OCI-LY7 (cell line): ENCODE measurements at regions not wholly inside any gene's neighbourhood (a gene's known extent, or its start where the extent isn't known, plus 50 kb on each side); places are given as distances from the start of the nearest gene placed in this dataset.
A peak's percentile ranks its signal among the peaks of the same experiment; 100 is the strongest.

ENCODE experiments used
- BruUV-seq: library from RNA; stranded (reverse); fragments of 400-500 nt; replicated peaks from 2 replicates; lab custom pipeline; 2021; lab: Mats Ljungman, UMichigan
- CTCF ChIA-PET: fragments of 300-600 bp; sonication (Branson Sonifier 250); formaldehyde crosslinking; loops from one replicate; lab custom pipeline; 2022; ENCODE audit warnings: antibody characterized with exemption; ENCODE audit not compliant: unreplicated experiment; lab: Charles Lee
- POLR2A ChIA-PET: fragments of 300-600 bp; sonication (Branson Sonifier 250); formaldehyde crosslinking; loops from one replicate; lab custom pipeline; 2022; ENCODE audit warnings: antibody characterized with exemption; lab: Charles Lee
- DNase-seq: peaks from one replicate; pipeline ENCODE4 v3.0.0-alpha.2; 2015; ENCODE audit warnings: low spot score
- H2AFZ ChIP-seq: fragments of 200-600 bp; sonication (generic), shearing (Covaris generic); 2 replicates; pipeline ENCODE4 v1.6.1; 2014; ENCODE audit warnings: mild to moderate bottlenecking, antibody characterized with exemption, low read length, moderate library complexity
- H3K27ac ChIP-seq: fragments of 200-600 bp; sonication (generic); 2 replicates; pipeline ENCODE4 v1.5.1; 2014; ENCODE audit warnings: mixed run types, low read depth, mild to moderate bottlenecking, moderate library complexity, low read length, inconsistent platforms; ENCODE audit not compliant: poor library complexity, severe bottlenecking
- H3K36me3 ChIP-seq: fragments of 200-600 bp; sonication (generic); 2 replicates; pipeline ENCODE4 v1.6.1; 2014; ENCODE audit warnings: mild to moderate bottlenecking, antibody characterized with exemption, low read length, moderate library complexity, mixed read lengths; ENCODE audit not compliant: insufficient read depth
- H3K4me1 ChIP-seq: fragments of 200-600 bp; sonication (generic); 2 replicates; pipeline ENCODE4 v1.5.1; 2014; ENCODE audit warnings: mild to moderate bottlenecking, low read length; ENCODE audit not compliant: insufficient read depth, poor library complexity, severe bottlenecking
- H3K4me2 ChIP-seq: fragments of 200-600 bp; sonication (generic); 2 replicates; pipeline ENCODE4 v1.6.1; 2014; ENCODE audit warnings: mild to moderate bottlenecking, low read length
- H3K4me3 ChIP-seq: fragments of 200-600 bp; sonication (generic); 2 replicates; pipeline ENCODE4 v1.5.1; 2014; ENCODE audit warnings: mild to moderate bottlenecking, low read depth, low read length; ENCODE audit not compliant: poor library complexity, severe bottlenecking
- H3K79me2 ChIP-seq: fragments of 200-600 bp; sonication (generic); 2 replicates; pipeline ENCODE4 v1.6.1; 2016; ENCODE audit warnings: low read depth, mild to moderate bottlenecking, low read length, moderate library complexity, mixed read lengths; ENCODE audit not compliant: insufficient read depth
- H3K9me2 ChIP-seq: fragments of 200-600 bp; sonication (generic); 2 replicates; pipeline ENCODE4 v1.6.1; 2016; ENCODE audit warnings: mild to moderate bottlenecking, low read length, mixed read lengths; ENCODE audit not compliant: insufficient read depth
- H3K9me3 ChIP-seq: fragments of 200-600 bp; sonication (generic); 2 replicates; pipeline ENCODE4 v1.6.1; 2014; ENCODE audit warnings: mild to moderate bottlenecking, mixed run types, low read length, mixed read lengths
- H4K20me1 ChIP-seq: fragments of 200-600 bp; sonication (generic); 2 replicates; pipeline ENCODE4 v1.6.1; 2014; ENCODE audit warnings: mild to moderate bottlenecking, antibody characterized with exemption, low read length, moderate library complexity, mixed read lengths; ENCODE audit not compliant: insufficient read depth
- EZH2phosphoT487 ChIP-seq: fragments of 200-600 bp; sonication (generic); IDR thresholded peaks from 2 replicates; pipeline ENCODE4 v1.6.1; 2018; ENCODE audit warnings: low read depth, borderline replicate concordance, mild to moderate bottlenecking, mixed run types, antibody characterized with exemption, low read length, moderate library complexity, mixed read lengths
- intact Hi-C: fragments of 100-400 bp; cut with micrococcal nuclease; formaldehyde crosslinking; loops from one replicate; pipeline ENCODE4 v1.10.0; 2022; ENCODE audit not compliant: unreplicated experiment
- TF ChIP-seq, protein P1 (sequence below): fragments of 200-600 bp; sonication (generic); conservative IDR thresholded peaks from 2 replicates; pipeline ENCODE4 v1.5.1; 2014; ENCODE audit warnings: mild to moderate bottlenecking, antibody characterized with exemption, low read length, moderate library complexity, mixed read lengths

DNA sequence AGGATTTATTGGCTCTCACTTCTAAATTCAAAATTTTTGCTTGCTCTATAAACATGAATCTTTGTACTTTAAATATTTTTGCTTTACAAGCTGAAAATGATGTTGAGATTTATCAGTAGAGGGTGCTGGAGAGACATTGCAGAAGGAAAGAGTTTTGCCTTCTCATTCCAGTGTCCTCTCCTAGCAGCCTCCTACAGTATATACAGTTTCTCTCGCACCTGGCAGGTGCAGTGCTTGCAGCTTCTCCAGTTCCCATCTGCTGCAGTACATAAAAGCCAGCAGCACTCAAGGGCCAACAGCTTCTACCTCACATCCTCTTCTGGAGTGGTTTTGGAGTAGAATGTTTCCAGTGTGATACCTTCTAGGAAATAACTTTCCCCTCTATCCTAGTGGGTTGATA lies 601.8 kb upstream of the ATXN7L3B start:
- DNase-seq, result peak; percentile 14
- H3K9me2 ChIP-seq, result no peaks in the 10 kb centered on the region
- no TSS peak for BruUV-seq
- no peak overlapping the region for H2AFZ ChIP-seq
- H3K36me3 ChIP-seq, result no peaks in the 10 kb centered on the region
- H3K79me2 ChIP-seq, result no peaks in the 10 kb centered on the region
- ChIA-PET POLR2A (interaction anchor here (0.6 to 1.3 kb wide), 2 partner anchors 11 to 415 kb away, joined by 3 read pairs; no protein-coding TSS in a partner anchor), CTCF (no interaction called here)
- no peak overlapping the region for H3K4me3 ChIP-seq
- no peak overlapping the region for H3K4me2 ChIP-seq
- H4K20me1 ChIP-seq, result no peaks in the 10 kb centered on the region
- no peaks in the 10 kb centered on the region for H3K9me3 ChIP-seq
- H3K4me1 ChIP-seq, result no peaks in the 10 kb centered on the region
- intact Hi-C loops, result loop anchor here (5.0 kb wide), 1 partner anchor 476 kb away; no protein-coding TSS in a partner anchor
- H3K27ac ChIP-seq, result no peak overlapping the region
- no peak for TF ChIP-seq EZH2phosphoT487
- TF ChIP-seq, protein P1, sequence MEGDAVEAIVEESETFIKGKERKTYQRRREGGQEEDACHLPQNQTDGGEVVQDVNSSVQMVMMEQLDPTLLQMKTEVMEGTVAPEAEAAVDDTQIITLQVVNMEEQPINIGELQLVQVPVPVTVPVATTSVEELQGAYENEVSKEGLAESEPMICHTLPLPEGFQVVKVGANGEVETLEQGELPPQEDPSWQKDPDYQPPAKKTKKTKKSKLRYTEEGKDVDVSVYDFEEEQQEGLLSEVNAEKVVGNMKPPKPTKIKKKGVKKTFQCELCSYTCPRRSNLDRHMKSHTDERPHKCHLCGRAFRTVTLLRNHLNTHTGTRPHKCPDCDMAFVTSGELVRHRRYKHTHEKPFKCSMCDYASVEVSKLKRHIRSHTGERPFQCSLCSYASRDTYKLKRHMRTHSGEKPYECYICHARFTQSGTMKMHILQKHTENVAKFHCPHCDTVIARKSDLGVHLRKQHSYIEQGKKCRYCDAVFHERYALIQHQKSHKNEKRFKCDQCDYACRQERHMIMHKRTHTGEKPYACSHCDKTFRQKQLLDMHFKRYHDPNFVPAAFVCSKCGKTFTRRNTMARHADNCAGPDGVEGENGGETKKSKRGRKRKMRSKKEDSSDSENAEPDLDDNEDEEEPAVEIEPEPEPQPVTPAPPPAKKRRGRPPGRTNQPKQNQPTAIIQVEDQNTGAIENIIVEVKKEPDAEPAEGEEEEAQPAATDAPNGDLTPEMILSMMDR, result peak; percentile 64

DNA sequence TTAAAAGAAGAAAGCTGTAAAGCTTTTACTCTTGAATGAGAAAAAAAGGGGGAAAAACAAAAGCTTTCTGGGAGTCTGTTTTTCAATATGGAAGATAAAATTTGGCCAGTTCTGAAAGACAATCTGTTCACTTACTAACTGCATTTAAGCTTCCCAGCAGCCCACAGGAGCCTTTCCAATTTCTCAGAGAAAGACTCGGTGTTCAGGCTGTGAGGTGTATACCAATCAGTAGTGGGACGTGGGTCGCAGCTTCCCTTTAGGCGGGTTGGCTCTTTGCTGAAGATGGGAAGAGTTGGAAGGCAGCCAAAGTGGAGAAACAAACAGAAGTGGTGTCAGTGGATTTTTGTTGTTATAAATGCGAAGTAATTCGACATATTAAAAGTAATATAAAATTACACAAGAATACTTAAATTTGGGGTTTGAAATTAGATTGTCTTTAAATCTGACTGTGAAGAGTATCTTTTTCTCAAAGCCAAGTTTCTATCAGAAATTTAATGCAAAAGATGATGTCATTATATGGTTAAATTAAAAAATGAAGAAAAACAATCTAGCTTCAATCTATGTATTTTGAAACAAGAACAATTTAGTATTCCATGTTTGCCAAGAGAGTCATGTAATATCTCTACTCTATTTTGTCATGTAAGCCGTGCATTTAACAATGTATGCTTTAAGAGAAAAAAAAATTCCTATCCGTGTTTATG lies 590.2 kb upstream of the ATXN7L3B start:
- Histone ChIP-seq H3K4me1 (peaks cover 17% of the 10 kb centered on the region), H3K9me2 (no peaks in the 10 kb centered on the region), H3K36me3 (no peaks in the 10 kb centered on the region), H3K4me3 (no peak overlapping the region), H3K9me3 (no peaks in the 10 kb centered on the region), H3K27ac (no peak overlapping the region), H3K79me2 (no peaks in the 10 kb centered on the region), H3K4me2 (no peak overlapping the region), H2AFZ (no peak overlapping the region), H4K20me1 (no peaks in the 10 kb centered on the region)
- ChIA-PET CTCF (no interaction called here), POLR2A (interaction anchor here (0.5 to 1.5 kb wide), 4 partner anchors 9 to 1928 kb away, joined by 3 to 5 read pairs (median 3); no protein-coding TSS in a partner anchor)
- no peak for TF ChIP-seq EZH2phosphoT487
- TF ChIP-seq, protein P1, result no peak
- intact Hi-C loops, result no loop called here
- BruUV-seq, result no TSS peak
- no peak for DNase-seq

DNA sequence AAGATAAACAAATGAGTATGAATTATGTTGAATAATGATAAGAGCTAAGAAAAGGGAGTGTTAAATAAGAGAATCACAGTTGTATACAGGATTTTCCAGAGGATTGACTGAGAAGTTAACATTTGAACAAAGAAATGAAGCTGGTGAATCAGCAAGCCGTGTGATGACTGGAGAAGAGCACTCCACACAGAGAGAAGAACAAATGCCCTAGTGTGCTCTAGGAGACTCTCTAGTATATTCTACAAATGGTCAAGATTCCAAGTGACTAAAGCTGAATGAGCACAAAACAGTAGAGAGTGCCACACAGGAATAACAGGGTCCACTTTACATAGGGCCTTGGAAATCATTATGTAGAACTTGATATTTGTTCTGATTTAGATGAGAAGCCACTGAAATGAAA lies 587.1 kb upstream of the ATXN7L3B start:
- no TSS peak for BruUV-seq
- intact Hi-C loops, result loop anchor here (5.0 kb wide), 1 partner anchor 587 kb away; the partner anchor contains the start of gene ATXN7L3B
- H2AFZ ChIP-seq, result peak overlapping the region; percentile 67; the same call in 1 of the 2 replicates
- no peaks in the 10 kb centered on the region for H3K36me3 ChIP-seq
- H3K4me1 ChIP-seq, result peaks cover 20% of the 10 kb centered on the region
- H3K4me2 ChIP-seq, result peak overlapping the region; percentile 59; the same call in 1 of the 2 replicates
- no peak overlapping the region for H3K4me3 ChIP-seq
- H3K9me2 ChIP-seq, result no peaks in the 10 kb centered on the region
- ChIA-PET CTCF (no interaction called here), POLR2A (interaction anchor here (0.7 to 1.3 kb wide), 3 partner anchors 11 to 1701 kb away, joined by 3 read pairs; no protein-coding TSS in a partner anchor)
- no peak for TF ChIP-seq EZH2phosphoT487
- TF ChIP-seq, protein P1, result no peak
- no peaks in the 10 kb centered on the region for H3K9me3 ChIP-seq
- no peaks in the 10 kb centered on the region for H3K79me2 ChIP-seq
- no peak overlapping the region for H3K27ac ChIP-seq
- DNase-seq, result no peak
- H4K20me1 ChIP-seq, result no peaks in the 10 kb centered on the region
